HG03378 (cell line): ENCODE measurements at regions not wholly inside any gene's neighbourhood (a gene's known extent, or its start where the extent isn't known, plus 50 kb on each side); places are given as distances from the start of the nearest gene placed in this dataset.
"Not testable (repeated sequence)": the region's sequence is repeated elsewhere in the genome, so short reads cannot be mapped to it uniquely, and the experiment has no call there.

Experiments
- ATAC-seq: cut with Tn5 transposase; IDR thresholded peaks from one replicate; pipeline ENCODE4 v1.9.1; 2021; ENCODE audit warnings: mild to moderate bottlenecking, moderate library complexity; ENCODE audit not compliant: unreplicated experiment

GRCh38 chr10:56109454-56109853 lies 251.6 kb downstream of the ZWINT start:
- ATAC-seq = no peak

- ATAC-seq = no peak
These were observed 256.1 kb downstream of the ZWINT start for GRCh38 chr10:56104923-56105322.

- no peak for ATAC-seq
These were observed 256.6 kb downstream of the ZWINT start for GRCh38 chr10:56104487-56104886.

- ATAC-seq = no peak
These were observed 264.9 kb downstream of the ZWINT start for GRCh38 chr10:56096226-56096517.

- no peak for ATAC-seq
These were observed 265.4 kb downstream of the ZWINT start for GRCh38 chr10:56095506-56096225.

GRCh38 chr10:56093645-56094044 lies 267.4 kb downstream of the ZWINT start:
- ATAC-seq = not testable (repeated sequence)

- no peak for ATAC-seq
These were observed 269.2 kb downstream of the ZWINT start for GRCh38 chr10:56091872-56092271.

- no peak for ATAC-seq
These were observed 270.0 kb downstream of the ZWINT start for GRCh38 chr10:56090914-56091540.

GRCh38 chr10:56085406-56086122 lies 275.5 kb downstream of the ZWINT start:
- ATAC-seq = no peak

GRCh38 chr10:56082169-56082568 lies 278.9 kb downstream of the ZWINT start:
- ATAC-seq = no peak

GRCh38 chr10:56068473-56069263 lies 292.4 kb downstream of the ZWINT start:
- ATAC-seq = no peak

GRCh38 chr10:56068040-56068439 lies 293.0 kb downstream of the ZWINT start:
- ATAC-seq = no peak

GRCh38 chr10:56063642-56064041 lies 297.4 kb downstream of the ZWINT start:
- ATAC-seq = no peak

GRCh38 chr10:56057860-56058259 lies 303.2 kb downstream of the ZWINT start:
- ATAC-seq = no peak

GRCh38 chr10:56035489-56035888 lies 325.6 kb downstream of the ZWINT start:
- no peak for ATAC-seq

- ATAC-seq = no peak
These were observed 332.5 kb downstream of the ZWINT start for GRCh38 chr10:56028298-56029132.

- ATAC-seq = no peak
These were observed 349.0 kb downstream of the ZWINT start for GRCh38 chr10:56012101-56012500.

GRCh38 chr10:56003555-56003954 lies 357.5 kb downstream of the ZWINT start:
- no peak for ATAC-seq

GRCh38 chr10:55989188-55989587 lies 371.9 kb downstream of the ZWINT start:
- no peak for ATAC-seq

- ATAC-seq = no peak
These were observed 381.9 kb downstream of the ZWINT start for GRCh38 chr10:55979203-55979602.

- no peak for ATAC-seq
These were observed 395.0 kb downstream of the ZWINT start for GRCh38 chr10:55966101-55966500.
